ENCODE measurements at regions not wholly inside any gene's neighbourhood (a gene's known extent, or its start where the extent isn't known, plus 50 kb on each side); places are given as distances from the start of the nearest gene placed in this dataset.

GRCh38 chr5:167530548-167530947, 760.9 kb upstream of the WWC1 start:
- H3K9me3 ChIP-seq, result no peaks in the 10 kb centered on the region
- TF ChIP-seq, protein P1, sequence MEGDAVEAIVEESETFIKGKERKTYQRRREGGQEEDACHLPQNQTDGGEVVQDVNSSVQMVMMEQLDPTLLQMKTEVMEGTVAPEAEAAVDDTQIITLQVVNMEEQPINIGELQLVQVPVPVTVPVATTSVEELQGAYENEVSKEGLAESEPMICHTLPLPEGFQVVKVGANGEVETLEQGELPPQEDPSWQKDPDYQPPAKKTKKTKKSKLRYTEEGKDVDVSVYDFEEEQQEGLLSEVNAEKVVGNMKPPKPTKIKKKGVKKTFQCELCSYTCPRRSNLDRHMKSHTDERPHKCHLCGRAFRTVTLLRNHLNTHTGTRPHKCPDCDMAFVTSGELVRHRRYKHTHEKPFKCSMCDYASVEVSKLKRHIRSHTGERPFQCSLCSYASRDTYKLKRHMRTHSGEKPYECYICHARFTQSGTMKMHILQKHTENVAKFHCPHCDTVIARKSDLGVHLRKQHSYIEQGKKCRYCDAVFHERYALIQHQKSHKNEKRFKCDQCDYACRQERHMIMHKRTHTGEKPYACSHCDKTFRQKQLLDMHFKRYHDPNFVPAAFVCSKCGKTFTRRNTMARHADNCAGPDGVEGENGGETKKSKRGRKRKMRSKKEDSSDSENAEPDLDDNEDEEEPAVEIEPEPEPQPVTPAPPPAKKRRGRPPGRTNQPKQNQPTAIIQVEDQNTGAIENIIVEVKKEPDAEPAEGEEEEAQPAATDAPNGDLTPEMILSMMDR (IDR thresholded peaks at IDR 0.05), result no peak
- no peak overlapping the region for H3K4me3 ChIP-seq
- no peak overlapping the region for H3K27ac ChIP-seq
- H3K36me3 ChIP-seq, result no peaks in the 10 kb centered on the region
- H3K4me1 ChIP-seq, result no peaks in the 10 kb centered on the region
- DNase-seq (ENCODE audit: low spot score), result no peak
- no peaks in the 10 kb centered on the region for H3K27me3 ChIP-seq

GRCh38 chr5:167533814-167534795, 757.3 kb upstream of the WWC1 start:
- Histone ChIP-seq H3K27ac (no peak overlapping the region), H3K9me3 (no peaks in the 10 kb centered on the region), H3K4me3 (no peak overlapping the region), H3K27me3 (no peaks in the 10 kb centered on the region), H3K36me3 (no peaks in the 10 kb centered on the region), H3K4me1 (no peaks in the 10 kb centered on the region)
- TF ChIP-seq, protein P1 (IDR thresholded peaks at IDR 0.05), result no peak
- no peak for DNase-seq (ENCODE audit: low spot score)

- DNase-seq (ENCODE audit: low spot score), result no peak
- no peaks in the 10 kb centered on the region for H3K4me1 ChIP-seq
- TF ChIP-seq, protein P1 (IDR thresholded peaks at IDR 0.05), result no peak
- H3K9me3 ChIP-seq, result no peaks in the 10 kb centered on the region
- H3K27me3 ChIP-seq, result no peaks in the 10 kb centered on the region
- H3K27ac ChIP-seq, result no peak overlapping the region
- H3K4me3 ChIP-seq, result no peak overlapping the region
- H3K36me3 ChIP-seq, result no peaks in the 10 kb centered on the region
Observed at GRCh38 chr5:167539747-167540146, 751.7 kb upstream of the WWC1 start.

DNA sequence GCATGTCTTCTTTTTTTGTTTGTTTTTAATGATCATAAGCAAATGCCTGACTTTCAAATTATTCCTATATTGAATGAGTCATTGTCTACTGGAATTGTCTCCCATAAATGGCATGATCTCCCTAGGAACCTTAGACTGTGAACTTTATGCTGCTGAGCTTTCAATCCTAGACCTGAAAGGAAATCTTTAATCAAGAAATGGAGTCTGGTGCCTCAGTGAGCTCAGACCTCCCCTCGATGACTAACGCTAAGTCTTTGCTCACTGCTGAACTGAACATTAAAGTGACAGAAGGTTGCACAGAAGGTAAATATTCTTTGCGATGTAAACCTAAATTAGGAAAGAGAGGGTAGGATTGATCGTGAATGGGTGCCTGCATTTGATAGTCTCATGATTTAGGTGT, 745.2 kb upstream of the WWC1 start:
- no peaks in the 10 kb centered on the region for H3K27me3 ChIP-seq
- no peaks in the 10 kb centered on the region for H3K4me1 ChIP-seq
- no peak overlapping the region for H3K27ac ChIP-seq
- no peaks in the 10 kb centered on the region for H3K9me3 ChIP-seq
- no peak overlapping the region for H3K4me3 ChIP-seq
- TF ChIP-seq, protein P1 (IDR thresholded peaks at IDR 0.05), result no peak
- DNase-seq (ENCODE audit: low spot score), result no peak
- no peaks in the 10 kb centered on the region for H3K36me3 ChIP-seq

GRCh38 chr5:167552356-167552755, 739.1 kb upstream of the WWC1 start:
- DNase-seq (ENCODE audit: low spot score), result no peak

More at GRCh38 chr5:167552356-167552755, 739.1 kb upstream of the WWC1 start:
- Histone ChIP-seq H3K27me3 (no peaks in the 10 kb centered on the region), H3K36me3 (no peaks in the 10 kb centered on the region), H3K4me1 (no peaks in the 10 kb centered on the region), H3K4me3 (no peak overlapping the region), H3K27ac (no peak overlapping the region), H3K9me3 (no peaks in the 10 kb centered on the region)
- TF ChIP-seq, protein P1 (IDR thresholded peaks at IDR 0.05), result no peak
